Right lung (tissue), 2 donors: ENCODE measurements at regions not wholly inside any gene's neighbourhood (a gene's known extent, or its start where the extent isn't known, plus 50 kb on each side); places are given as distances from the start of the nearest gene placed in this dataset.
A peak's percentile ranks its signal among the peaks of the same experiment; 100 is the strongest.

Experiments used
- DNase-seq, 2 donors: peaks; one replicate each; pipeline ENCODE4 v3.0.0-alpha.2; 2013

GRCh38 chr12:20189767-20190166 lies 178.6 kb upstream of the PDE3A start:
- no peak for DNase-seq

DNA sequence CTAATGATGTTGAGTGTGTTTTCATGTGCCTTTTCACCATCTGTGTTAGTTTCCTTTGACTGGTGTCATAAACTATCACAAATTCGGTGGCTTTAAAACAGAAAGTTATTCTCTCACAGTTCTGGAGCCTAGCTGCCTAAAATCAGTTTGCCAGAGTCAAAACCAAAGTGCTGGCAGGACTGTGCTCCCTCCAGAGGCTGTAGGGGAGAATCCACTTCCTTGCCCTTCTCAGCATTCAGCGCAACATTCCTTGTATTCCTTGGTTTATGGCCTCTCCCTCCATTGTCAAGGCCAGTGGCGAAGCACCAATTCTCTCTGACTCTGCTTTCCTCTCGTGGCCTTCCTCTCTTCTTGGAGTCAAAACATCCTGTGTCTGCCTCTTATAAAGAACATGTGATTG lies 174.2 kb upstream of the PDE3A start:
- DNase-seq, result no peak

- DNase-seq, result no peak
Measured at GRCh38 chr12:20196767-20197166, 171.6 kb upstream of the PDE3A start.

DNA sequence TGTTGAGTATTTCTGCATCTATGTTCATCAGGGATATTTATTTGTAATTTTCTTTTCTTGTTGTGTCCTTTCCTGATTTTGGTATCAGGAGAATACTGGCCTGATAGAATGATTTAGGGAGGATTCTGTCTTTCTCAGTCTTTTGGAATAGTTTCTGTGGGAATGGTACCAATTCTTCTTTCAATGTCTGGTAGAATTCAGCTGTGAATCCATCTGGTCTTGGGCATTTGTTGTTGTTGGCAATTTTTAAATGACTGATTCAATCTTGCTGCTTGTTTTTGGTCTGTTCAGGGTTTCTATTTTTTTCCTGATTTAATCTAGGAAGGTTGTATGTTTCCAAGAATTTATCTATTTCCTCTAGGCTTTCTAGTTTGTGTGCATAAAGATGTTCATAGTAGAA lies 170.9 kb upstream of the PDE3A start:
- DNase-seq, result no peak

DNA sequence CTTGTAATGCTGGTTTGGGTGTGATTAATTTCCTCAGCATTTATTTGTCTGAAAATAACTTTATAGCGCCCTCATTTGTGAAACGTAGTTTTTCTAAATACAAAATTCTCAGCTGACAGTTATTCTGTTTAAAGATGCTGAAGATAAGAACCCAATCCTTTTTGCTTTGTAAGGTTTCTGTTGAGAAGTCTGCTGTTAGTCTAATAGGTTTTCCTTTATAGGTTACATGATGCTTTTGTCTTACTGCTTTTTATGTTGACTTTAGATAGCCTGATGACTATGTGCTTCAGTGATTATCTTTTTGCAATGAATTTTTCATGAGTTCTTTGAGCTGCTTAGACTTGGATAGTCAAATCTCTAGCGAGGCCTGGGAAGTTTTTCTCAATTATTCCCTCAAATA lies 168.6 kb upstream of the PDE3A start:
- no peak for DNase-seq

GRCh38 chr12:20201733-20202132 lies 166.6 kb upstream of the PDE3A start:
- no peak for DNase-seq

- no peak for DNase-seq
Measured at GRCh38 chr12:20205854-20206253, 162.5 kb upstream of the PDE3A start.

DNA sequence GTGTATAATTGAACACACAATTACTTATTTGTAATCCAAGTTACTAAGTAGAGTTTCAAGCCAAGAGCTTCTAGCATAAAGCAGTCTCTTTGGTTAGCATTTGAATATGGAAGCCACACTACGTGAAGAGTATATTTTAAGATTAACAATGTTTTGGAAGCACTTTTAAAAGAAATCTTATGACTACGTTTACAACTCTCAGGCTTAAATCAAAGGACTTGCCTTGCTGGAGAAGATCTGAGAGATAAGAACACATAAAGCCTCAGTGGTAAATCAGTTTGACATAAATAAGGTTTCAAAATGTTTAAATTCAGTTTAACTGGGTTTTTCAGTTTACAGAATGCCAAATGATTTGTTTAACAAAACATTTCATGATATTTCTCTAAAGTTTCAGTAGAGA lies 161.9 kb upstream of the PDE3A start:
- DNase-seq, result no peak

DNA sequence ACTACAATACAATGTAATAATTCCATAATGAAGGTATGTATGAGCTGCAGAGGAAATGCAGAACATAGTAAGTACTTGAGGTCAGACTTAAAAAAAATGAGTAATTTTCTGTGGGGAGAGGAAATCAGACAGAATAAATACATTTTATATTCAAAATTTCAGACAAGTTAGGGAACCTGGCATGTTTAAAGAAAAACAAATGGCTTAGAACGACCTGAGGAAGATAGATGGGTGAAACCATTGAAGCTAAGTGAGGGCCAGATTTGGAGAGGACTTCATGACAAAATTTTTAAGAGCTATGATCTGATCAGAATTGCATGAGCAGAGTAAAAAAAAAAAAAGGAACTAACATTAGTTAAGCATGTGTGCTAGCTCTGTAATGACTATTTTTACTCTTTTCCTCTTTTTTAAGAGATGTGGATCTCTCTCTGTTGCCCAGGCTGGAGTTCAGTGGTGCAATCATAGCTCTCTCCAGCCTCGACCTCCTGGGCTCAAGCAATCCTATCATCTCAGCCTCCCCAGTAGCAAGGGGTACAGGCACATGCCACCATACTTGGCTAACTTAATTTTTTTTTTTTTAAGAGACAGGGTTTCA lies 157.6 kb upstream of the PDE3A start:
- no peak for DNase-seq

DNA sequence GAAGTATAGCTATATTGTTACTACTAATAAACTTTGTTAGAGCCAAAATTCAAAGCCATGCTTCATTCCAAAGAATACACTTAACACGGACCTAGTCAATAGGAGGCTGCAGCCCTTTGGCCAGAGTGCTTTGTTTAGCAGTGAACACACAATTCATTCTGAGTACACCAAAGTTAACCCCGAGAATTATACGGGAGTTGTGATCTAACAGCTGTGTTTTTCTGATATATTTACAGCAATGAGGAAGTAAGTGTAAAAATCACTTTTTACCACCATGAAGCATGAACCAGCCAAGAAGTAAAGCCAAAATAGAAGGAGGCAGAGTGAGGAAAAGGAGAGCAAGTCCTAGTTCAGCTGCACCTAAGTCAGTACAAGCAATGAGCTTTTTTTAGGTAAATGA lies 156.8 kb upstream of the PDE3A start:
- DNase-seq, result no peak

- no peak for DNase-seq
Measured at GRCh38 chr12:20211981-20212421, 156.3 kb upstream of the PDE3A start.

DNA sequence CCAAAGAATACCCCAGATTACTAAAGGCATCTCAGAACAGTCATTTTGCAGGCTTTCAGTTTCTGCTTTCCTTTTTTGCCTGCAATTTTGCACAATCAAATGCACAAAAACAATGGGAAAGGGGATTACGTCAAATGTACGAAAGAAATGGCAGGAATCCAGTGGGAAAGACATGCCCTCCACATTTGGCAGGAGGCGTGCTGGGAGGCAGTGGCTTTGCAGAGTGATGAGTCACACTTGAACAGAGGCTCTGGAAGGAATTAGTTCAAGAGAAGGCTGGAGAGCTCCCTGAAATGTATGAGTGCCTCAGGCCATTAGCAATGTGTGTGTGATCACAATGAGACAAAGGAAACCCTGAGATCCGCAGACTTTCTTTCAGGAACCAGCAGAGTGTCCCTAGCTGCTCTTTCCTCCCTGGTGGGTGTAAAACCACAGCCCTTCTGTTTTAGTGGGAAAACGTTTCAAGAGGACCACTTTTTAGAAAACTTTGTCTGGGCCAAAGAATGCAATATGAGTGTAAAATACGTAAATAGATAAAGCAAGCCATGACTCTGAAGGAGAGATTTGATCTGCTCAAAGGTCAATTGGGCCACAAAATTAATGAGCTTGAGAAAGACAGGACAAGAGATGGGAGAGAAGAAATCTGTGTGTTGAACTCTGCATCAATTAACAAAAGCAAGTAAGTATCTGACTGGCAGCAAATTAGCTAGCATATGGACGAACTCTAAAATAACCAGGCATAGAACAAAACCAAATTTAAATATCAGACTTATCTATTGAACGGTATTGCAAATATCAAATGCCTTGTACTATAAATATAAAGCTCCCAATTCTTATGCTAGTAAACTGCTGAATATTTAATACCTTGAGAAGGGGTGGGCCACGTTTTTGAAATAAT lies 155.4 kb upstream of the PDE3A start:
- peak; percentile 77 to 85 for DNase-seq

- peak; percentile 27 to 40 for DNase-seq
Measured at GRCh38 chr12:20213723-20214625, 154.4 kb upstream of the PDE3A start.

DNA sequence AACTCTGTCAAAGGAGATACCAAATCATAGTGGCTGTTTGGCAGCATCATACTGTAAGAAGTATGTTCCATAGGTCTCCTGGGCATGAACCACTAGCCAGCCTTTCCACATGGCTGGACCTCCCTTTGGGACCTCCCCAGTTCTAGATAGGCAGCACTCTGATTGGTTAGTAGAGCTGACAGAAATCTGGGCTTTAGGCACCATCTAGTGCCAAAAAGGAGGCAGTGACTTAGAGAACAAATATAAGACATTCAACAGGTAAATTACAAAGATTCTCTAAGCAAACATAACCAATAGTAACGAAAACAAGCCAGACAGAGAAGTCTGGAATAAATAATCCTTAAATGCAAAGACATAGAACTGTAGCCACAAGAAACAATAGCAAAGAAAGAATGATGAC lies 148.0 kb upstream of the PDE3A start:
- no peak for DNase-seq

- no peak for DNase-seq
Measured at GRCh38 chr12:20232931-20233675, 135.2 kb upstream of the PDE3A start.

- DNase-seq, result no peak
Measured at GRCh38 chr12:20234474-20234873, 133.9 kb upstream of the PDE3A start.

DNA sequence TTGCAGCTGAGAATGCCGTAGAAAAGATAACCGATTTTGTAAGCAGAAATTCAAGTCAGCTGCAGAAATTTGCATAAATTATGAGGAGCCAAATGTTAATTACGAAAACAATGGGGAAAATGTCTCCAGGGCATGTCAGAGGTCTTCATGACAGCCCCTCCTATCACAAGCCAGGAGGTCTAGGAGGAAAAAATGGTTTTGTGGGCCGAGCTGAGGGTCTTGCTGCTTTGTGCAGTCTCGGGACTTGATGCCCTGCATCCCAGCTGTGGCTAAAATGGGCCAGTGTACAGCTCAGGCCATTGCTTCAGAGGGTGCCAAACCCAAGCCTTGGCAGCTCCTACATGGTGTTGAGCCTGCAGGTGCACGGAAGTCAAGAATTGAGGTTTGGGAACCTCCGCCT lies 131.2 kb upstream of the PDE3A start:
- no peak for DNase-seq

GRCh38 chr12:20245491-20245890 lies 122.8 kb upstream of the PDE3A start:
- no peak for DNase-seq

GRCh38 chr12:20248646-20249045 lies 119.7 kb upstream of the PDE3A start:
- no peak for DNase-seq

DNA sequence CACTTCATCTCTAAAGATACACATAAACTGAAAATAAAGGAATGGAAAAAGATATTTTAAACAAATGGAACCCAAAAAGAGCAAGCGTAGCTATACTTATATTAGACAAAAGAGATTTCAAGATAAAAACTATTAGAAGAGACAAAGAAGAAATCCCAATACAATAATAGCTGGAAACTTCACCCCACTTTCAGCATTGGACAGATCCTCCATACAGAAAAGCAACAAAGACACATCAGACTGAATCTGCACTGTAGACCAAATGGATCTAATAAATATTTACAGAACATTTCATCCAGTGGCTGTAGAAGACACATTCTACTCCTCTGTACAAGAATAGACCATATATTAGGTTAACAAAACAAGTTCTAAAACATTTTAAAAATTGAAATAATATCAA lies 117.6 kb upstream of the PDE3A start:
- DNase-seq, result no peak

DNA sequence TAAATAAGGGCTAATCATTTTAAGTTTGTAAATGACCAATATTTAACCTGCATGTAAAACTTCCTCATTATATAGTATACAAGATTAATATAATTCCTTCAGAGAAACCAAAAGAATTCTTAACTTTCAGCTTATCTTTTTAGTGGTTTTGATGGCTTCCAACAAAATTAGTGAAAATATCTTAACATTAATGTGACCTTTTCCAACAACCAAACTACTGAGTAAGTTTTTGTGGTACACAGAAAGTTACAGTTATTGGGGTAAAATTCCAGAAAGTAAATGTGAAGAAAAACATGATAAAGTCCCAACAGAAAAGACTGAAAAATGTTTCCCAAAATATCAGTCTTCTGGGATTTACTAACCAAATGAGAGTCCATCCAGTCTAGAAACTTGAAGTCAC lies 111.0 kb upstream of the PDE3A start:
- DNase-seq, result no peak

DNA sequence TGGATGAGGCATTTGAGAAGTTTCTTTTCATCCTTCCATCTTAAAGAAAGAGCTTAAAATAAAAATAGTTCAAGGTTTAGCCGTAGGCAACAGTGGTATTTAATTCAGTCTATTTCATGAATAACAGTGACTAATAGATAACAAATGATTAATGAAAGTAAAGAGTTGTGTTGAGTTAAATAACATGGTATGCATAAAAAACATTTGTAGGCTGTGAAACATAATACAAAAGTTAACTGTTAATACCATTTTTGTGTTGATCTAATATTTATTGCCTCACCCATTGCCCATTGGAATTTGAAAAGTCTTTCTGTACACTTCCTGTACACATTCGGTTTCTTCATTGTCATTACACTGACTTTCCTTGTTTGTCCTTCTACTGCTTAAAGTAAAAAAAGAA lies 108.6 kb upstream of the PDE3A start:
- no peak for DNase-seq
